ENCODE measurements at regions not wholly inside any gene's neighbourhood (a gene's known extent, or its start where the extent isn't known, plus 50 kb on each side); places are given as distances from the start of the nearest gene placed in this dataset.

DNA sequence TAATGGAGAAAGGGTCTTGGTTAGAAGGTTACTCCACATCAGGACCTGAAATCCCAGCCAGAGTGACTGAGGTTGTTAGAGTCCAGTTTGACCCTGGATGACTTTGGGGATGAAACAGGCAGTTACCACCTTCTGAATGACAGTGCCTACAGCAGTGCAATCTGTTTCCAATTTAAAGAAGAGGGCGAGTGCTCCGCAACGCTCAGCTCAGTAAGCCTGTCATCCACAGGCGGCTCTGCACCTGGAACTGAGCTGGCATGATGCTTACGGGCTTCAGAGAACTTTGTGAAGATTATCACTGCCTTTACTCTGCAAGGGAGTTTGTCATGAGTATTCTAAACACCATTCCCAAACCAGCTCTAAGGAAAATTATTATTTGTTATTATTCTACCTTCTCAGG lies 127.7 kb upstream of the SLC24A5 start:
- no peak overlapping the region for H3K4me3 Mint-ChIP-seq
- H3K27ac Mint-ChIP-seq (ENCODE audit: low read depth): no peak overlapping the region
- H3K9me3 Mint-ChIP-seq: no peaks in the 10 kb centered on the region
- H3K4me1 Mint-ChIP-seq: no peaks in the 10 kb centered on the region
- H3K27me3 Mint-ChIP-seq: no peaks in the 10 kb centered on the region
- no peak for DNase-seq (ENCODE audit: low spot score in 2 of 2)
- no peaks in the 10 kb centered on the region for H3K36me3 Mint-ChIP-seq (ENCODE audit: insufficient read depth)
- ATAC-seq (replicated peaks; ENCODE audit: extremely low read depth, poor library complexity, severe bottlenecking): no peak

DNA sequence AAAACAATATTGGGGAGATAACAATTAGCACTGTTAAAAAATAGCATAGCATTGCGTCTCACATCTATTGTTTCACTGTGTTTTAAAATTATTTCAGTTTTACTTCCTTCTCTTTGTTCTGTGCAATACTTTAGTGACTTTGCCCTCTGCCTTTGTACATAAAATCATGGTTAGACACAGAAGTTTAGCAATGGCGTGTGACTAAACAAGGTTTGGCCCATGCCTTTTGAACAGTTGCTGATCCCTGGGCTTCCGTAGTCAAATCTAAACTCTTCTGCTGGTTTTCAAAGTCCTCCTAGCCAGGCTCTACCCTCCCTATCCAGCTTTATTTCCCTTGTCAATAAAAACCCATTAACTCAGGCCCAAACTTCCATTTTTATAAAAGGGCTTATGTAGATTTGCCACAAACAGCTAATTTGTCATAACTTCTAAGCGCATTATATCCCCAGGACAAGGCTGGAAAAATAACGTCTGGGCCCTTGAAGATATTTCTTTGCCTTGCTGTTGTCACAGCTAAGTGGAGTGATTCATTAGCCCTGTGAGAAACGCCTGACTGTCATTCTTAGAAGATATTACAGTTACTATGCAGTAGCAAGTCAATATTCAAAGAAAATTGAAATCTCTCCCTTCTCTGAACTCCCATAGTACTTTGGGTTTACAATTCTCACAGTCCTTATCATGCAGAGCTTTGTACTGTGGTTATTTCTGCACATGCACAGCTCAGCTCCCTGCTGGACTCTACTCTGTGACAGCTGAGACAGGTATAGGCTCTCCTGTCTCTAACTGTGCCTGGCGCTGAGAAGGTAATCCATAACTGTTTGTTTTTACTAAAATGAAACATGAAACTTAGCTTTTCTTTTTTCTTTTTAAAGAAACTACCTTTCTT lies 123.4 kb upstream of the SLC24A5 start:
- DNase-seq (ENCODE audit: low spot score in 2 of 2) (no peak), ATAC-seq (replicated peaks; ENCODE audit: extremely low read depth, poor library complexity, severe bottlenecking) (no peak)
- Mint-ChIP-seq H3K4me1 (no peaks in the 10 kb centered on the region), H3K4me3 (no peak overlapping the region), H3K27me3 (no peaks in the 10 kb centered on the region), H3K27ac (ENCODE audit: low read depth) (no peak overlapping the region), H3K9me3 (no peaks in the 10 kb centered on the region), H3K36me3 (ENCODE audit: insufficient read depth) (no peaks in the 10 kb centered on the region)

DNA sequence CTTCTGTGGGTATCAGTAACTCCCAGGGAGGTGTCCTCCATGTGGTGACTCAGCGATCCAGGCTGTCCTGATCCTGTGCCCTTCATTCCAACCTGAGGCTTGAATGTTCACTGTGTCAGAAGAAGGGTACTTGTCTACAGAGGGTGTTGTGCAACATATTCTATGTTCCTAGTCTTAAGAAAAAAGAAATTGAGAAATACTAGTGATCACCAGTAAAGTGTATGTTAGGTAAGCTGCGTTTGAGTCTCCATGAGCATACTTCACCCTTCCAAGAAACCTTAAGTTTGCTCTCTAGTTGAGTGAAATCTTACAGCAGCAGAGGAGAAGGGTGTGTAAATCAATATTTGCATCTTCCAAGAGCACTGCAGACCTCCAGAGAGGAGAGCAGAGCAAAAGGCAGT lies 122.2 kb upstream of the SLC24A5 start:
- Mint-ChIP-seq H3K4me3 (no peak overlapping the region), H3K4me1 (no peaks in the 10 kb centered on the region), H3K9me3 (no peaks in the 10 kb centered on the region), H3K36me3 (ENCODE audit: insufficient read depth) (no peaks in the 10 kb centered on the region), H3K27ac (ENCODE audit: low read depth) (no peak overlapping the region), H3K27me3 (no peaks in the 10 kb centered on the region)
- DNase-seq (ENCODE audit: low spot score in 2 of 2): no peak
- no peak for ATAC-seq (replicated peaks; ENCODE audit: extremely low read depth, poor library complexity, severe bottlenecking)

DNA sequence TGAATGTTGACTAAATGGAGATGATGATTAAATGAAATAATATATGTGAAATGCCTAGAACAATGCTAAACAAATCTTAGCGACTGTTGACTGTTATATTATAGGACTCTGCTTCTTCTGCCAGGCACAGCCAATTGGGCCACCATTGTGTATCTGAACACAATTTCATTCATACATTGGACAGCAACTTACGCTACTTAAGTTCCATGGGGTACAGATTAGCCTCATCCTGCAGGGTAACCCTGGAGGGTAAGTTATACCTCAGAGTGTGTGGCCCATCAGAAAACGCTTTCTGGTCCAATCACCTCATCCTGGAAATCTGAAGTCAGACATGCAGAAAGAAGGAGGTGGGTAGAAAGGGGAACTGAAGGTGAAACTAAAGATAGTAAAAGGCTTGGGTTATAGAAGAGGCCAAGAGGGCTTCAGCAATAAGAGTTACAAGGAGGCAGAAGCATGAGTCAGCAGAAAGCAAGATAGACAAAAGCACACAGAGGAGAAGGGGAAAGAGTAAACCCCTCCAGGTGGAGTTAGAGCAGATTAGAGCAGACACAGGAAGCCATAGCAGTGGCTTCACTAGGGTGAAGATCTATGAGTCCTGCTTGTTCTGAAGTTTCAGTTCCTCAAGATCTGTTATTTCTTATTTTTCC lies 119.3 kb upstream of the SLC24A5 start:
- Mint-ChIP-seq H3K27ac (ENCODE audit: low read depth) (no peak overlapping the region), H3K4me1 (no peaks in the 10 kb centered on the region), H3K9me3 (no peaks in the 10 kb centered on the region), H3K27me3 (no peaks in the 10 kb centered on the region), H3K4me3 (no peak overlapping the region), H3K36me3 (ENCODE audit: insufficient read depth) (no peaks in the 10 kb centered on the region)
- DNase-seq (ENCODE audit: low spot score in 2 of 2) (no peak), ATAC-seq (replicated peaks; ENCODE audit: extremely low read depth, poor library complexity, severe bottlenecking) (no peak)

DNA sequence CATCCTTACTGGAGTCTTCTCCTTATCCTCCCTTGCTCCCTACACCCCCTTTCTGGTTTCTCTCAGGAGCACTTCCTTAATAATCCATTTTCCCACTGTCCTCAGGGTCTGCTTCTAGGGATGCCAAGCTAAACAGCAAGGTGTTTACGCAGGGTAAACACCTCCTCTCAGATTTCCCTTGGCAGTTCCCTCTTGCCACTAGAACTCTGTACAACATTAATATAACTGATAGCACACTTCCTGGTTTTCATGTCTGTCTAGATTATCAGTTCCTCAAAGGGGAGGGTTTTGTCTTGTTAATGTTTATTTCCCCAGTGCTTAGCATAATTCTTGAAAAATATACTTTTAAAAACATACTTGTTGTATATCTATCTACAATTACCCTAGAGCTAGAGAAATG lies 118.0 kb upstream of the SLC24A5 start:
- H3K4me3 Mint-ChIP-seq: no peak overlapping the region
- no peaks in the 10 kb centered on the region for H3K27me3 Mint-ChIP-seq
- DNase-seq (ENCODE audit: low spot score in 2 of 2) (no peak), ATAC-seq (replicated peaks; ENCODE audit: extremely low read depth, poor library complexity, severe bottlenecking) (no peak)
- no peaks in the 10 kb centered on the region for H3K4me1 Mint-ChIP-seq
- no peaks in the 10 kb centered on the region for H3K36me3 Mint-ChIP-seq (ENCODE audit: insufficient read depth)
- no peaks in the 10 kb centered on the region for H3K9me3 Mint-ChIP-seq
- no peak overlapping the region for H3K27ac Mint-ChIP-seq (ENCODE audit: low read depth)

DNA sequence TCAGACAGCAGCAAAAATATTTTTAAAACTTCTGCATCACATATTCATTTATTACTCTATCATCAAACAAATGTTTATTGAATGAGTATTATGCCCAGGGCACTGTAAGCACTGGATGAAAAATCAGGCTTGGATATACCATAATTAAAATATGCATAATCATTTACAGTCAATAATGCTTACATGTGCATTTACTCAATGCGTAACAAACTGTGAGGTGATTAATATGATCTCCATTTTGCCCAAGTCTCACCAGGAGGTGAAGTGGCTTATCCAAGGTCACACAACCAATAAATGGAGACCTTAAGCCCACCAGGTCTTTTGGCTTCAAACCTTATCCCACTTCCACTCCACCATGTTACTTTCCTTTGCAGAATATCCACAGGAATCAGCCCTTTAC lies 117.3 kb upstream of the SLC24A5 start:
- H3K27me3 Mint-ChIP-seq: no peaks in the 10 kb centered on the region
- DNase-seq (ENCODE audit: low spot score in 2 of 2): no peak
- H3K27ac Mint-ChIP-seq (ENCODE audit: low read depth): no peak overlapping the region
- H3K4me1 Mint-ChIP-seq: no peaks in the 10 kb centered on the region
- no peak for ATAC-seq (replicated peaks; ENCODE audit: extremely low read depth, poor library complexity, severe bottlenecking)
- H3K4me3 Mint-ChIP-seq: no peak overlapping the region
- H3K9me3 Mint-ChIP-seq: no peaks in the 10 kb centered on the region
- H3K36me3 Mint-ChIP-seq (ENCODE audit: insufficient read depth): no peaks in the 10 kb centered on the region

DNA sequence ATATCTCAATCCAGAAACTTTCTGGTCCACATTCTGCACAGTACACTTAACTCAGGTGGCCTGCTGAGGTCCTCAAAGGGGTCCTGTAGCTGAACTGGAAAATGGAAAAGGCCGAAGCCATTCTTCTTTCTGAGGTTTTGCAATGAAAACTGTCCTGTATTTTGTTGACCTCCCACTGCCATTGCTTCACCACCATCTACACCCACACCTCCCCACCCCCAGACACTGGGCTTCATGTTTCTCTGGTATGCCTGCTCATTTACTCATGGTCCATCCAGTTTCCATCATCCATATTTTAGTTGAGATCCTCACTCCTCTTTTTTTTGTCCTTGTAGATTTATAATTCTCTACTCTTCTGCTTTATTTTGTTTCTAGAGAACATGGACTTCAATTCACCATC lies 115.7 kb upstream of the SLC24A5 start:
- H3K27ac Mint-ChIP-seq (ENCODE audit: low read depth): no peak overlapping the region
- DNase-seq (ENCODE audit: low spot score in 2 of 2): no peak
- no peaks in the 10 kb centered on the region for H3K9me3 Mint-ChIP-seq
- no peak overlapping the region for H3K4me3 Mint-ChIP-seq
- H3K4me1 Mint-ChIP-seq: no peaks in the 10 kb centered on the region
- no peaks in the 10 kb centered on the region for H3K36me3 Mint-ChIP-seq (ENCODE audit: insufficient read depth)
- H3K27me3 Mint-ChIP-seq: no peaks in the 10 kb centered on the region
- no peak for ATAC-seq (replicated peaks; ENCODE audit: extremely low read depth, poor library complexity, severe bottlenecking)

DNA sequence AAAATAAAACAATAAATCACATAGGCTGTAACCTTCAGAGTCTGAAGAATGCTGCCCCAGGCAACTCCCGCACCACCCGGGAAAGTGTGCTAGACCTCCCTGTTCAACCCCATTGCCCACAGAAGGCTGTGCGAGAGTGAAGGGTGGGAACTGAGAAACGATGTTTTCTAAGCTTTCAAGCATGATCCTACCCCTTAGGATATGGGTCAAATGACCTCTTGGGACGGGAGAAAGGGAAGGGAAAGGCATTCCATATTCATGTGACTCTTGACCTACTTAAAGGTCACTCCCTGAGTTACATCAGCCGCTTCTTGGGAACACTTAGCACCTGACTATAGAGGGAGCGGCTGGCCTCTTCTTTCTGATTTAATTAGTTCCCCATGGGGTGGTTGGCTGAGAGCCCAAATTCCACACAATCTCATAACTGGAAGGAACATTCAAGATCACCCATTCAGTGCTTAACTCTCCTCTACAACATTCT lies 114.7 kb upstream of the SLC24A5 start:
- ATAC-seq (replicated peaks; ENCODE audit: extremely low read depth, poor library complexity, severe bottlenecking): no peak
- Mint-ChIP-seq H3K27me3 (no peaks in the 10 kb centered on the region), H3K4me3 (no peak overlapping the region), H3K9me3 (no peaks in the 10 kb centered on the region), H3K27ac (ENCODE audit: low read depth) (no peak overlapping the region), H3K4me1 (no peaks in the 10 kb centered on the region), H3K36me3 (ENCODE audit: insufficient read depth) (no peaks in the 10 kb centered on the region)
- no peak for DNase-seq (ENCODE audit: low spot score in 2 of 2)

DNA sequence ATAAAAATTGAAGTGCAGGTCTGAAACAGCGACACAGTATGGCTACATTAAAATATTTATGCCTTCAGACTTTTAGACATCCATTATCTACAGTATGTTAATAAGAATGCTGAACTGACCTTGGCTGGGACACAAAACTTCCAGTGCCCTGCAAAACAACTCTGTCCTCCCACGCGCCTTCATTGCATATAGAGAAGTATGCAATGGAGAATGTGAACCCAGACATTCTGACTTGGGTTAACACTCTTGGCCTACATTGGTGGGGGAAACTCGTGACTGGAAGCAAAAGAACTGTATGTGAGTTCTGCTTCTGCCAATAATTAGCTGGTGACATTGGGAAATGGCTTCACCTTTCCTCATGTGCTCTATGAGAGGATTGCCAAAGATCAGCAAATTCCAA lies 110.5 kb upstream of the SLC24A5 start:
- H3K36me3 Mint-ChIP-seq (ENCODE audit: insufficient read depth): no peaks in the 10 kb centered on the region
- no peak overlapping the region for H3K4me3 Mint-ChIP-seq
- no peak for ATAC-seq (replicated peaks; ENCODE audit: extremely low read depth, poor library complexity, severe bottlenecking)
- DNase-seq (ENCODE audit: low spot score in 2 of 2): no peak
- H3K27me3 Mint-ChIP-seq: no peaks in the 10 kb centered on the region
- peaks cover 8% of the 10 kb centered on the region for H3K9me3 Mint-ChIP-seq
- no peaks in the 10 kb centered on the region for H3K4me1 Mint-ChIP-seq
- no peak overlapping the region for H3K27ac Mint-ChIP-seq (ENCODE audit: low read depth)

DNA sequence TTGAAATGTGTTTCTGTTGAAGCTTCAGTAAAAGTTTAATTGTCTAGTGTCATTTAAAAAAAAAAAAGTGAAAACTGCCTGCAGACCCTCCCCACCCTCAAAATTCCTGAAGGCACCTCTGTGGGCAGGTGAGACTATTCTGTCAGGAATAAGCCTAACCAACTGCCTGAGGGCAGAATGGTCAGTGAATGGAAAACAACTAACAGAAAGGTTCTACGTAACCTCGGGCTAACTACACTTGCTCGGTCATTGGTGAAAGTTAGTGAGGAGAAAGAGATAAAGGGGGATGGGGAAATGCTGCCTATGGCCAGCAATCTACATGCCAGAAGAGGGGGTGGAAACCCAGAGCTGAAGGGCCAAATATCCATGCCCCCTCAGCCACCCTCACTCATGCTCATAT lies 108.6 kb upstream of the SLC24A5 start:
- Mint-ChIP-seq H3K27ac (ENCODE audit: low read depth) (no peak overlapping the region), H3K4me1 (no peaks in the 10 kb centered on the region), H3K4me3 (no peak overlapping the region), H3K27me3 (no peaks in the 10 kb centered on the region), H3K36me3 (ENCODE audit: insufficient read depth) (no peaks in the 10 kb centered on the region), H3K9me3 (peaks cover 8% of the 10 kb centered on the region)
- DNase-seq (ENCODE audit: low spot score in 2 of 2): no peak
- ATAC-seq (replicated peaks; ENCODE audit: extremely low read depth, poor library complexity, severe bottlenecking): no peak

DNA sequence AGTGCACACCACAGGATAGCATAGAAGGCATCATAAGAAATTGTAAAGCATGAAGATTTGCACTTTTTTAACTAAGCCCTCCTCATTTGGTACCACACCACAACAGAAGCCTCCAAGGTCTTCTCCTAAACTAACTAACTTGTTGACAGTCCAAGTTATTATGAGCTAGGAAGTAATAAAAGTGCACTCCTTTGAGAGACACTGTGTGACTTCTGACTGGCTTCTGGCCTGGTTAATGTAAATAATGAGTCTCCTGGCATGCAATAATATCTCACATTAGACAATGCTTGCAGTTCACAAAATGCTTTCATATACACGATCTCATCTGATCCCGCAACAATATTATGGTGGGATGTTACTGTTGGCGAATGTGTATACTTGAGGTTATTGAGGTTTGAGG lies 103.9 kb upstream of the SLC24A5 start:
- no peaks in the 10 kb centered on the region for H3K36me3 Mint-ChIP-seq (ENCODE audit: insufficient read depth)
- H3K4me1 Mint-ChIP-seq: no peaks in the 10 kb centered on the region
- no peak overlapping the region for H3K4me3 Mint-ChIP-seq
- H3K27me3 Mint-ChIP-seq: no peaks in the 10 kb centered on the region
- DNase-seq (ENCODE audit: low spot score in 2 of 2): no peak
- H3K9me3 Mint-ChIP-seq: peaks cover 15% of the 10 kb centered on the region
- ATAC-seq (replicated peaks; ENCODE audit: extremely low read depth, poor library complexity, severe bottlenecking): no peak
- H3K27ac Mint-ChIP-seq (ENCODE audit: low read depth): no peak overlapping the region

DNA sequence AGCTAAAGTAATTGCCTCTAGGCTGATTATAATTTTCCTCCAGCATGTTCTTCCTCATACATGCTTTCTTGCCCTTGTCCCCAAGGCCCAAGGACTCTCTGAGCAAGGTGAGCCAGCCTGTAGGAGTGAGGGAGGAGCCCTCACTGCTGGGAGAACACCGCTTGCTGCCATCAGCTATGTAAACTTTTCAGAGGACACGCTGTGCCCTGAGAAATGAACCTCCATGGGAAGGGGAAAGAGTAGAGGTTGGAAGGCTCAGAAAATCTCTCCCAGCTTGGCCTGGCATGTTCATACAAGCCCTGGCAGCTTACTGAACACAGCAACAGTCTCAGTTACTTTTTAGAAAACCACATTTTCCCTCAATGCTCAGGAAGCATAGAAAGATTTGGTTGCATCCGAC lies 103.0 kb upstream of the SLC24A5 start:
- Mint-ChIP-seq H3K27me3 (no peaks in the 10 kb centered on the region), H3K4me1 (no peaks in the 10 kb centered on the region), H3K9me3 (peaks cover 13% of the 10 kb centered on the region), H3K36me3 (ENCODE audit: insufficient read depth) (no peaks in the 10 kb centered on the region), H3K27ac (ENCODE audit: low read depth) (no peak overlapping the region), H3K4me3 (no peak overlapping the region)
- DNase-seq (ENCODE audit: low spot score in 2 of 2) (no peak), ATAC-seq (replicated peaks; ENCODE audit: extremely low read depth, poor library complexity, severe bottlenecking) (no peak)

DNA sequence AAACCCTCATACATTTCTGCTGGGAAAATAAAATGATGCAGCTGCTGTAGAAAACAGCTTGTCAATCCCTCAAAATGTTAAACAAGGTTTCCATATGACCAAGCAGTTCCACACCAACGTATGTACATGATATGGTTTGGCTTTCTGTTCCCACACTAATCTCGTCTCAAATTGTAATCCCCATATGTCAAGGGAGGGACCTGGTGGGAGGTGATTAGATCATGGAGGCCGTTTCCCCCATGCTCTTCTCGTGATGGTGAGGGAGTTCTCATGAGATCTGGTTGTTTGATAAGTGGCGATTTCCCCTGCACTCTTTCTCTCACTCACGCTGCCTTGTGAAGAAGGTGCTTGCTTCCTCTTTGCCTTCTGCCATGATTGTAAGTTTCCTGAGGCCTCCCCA lies 100.6 kb upstream of the SLC24A5 start:
- no peaks in the 10 kb centered on the region for H3K27me3 Mint-ChIP-seq
- H3K9me3 Mint-ChIP-seq: peaks cover 6% of the 10 kb centered on the region

More for the DNA sequence above, 100.6 kb upstream of the SLC24A5 start:
- ATAC-seq (replicated peaks; ENCODE audit: extremely low read depth, poor library complexity, severe bottlenecking) (no peak), DNase-seq (ENCODE audit: low spot score in 2 of 2) (no peak)
- H3K36me3 Mint-ChIP-seq (ENCODE audit: insufficient read depth): no peaks in the 10 kb centered on the region
- no peak overlapping the region for H3K27ac Mint-ChIP-seq (ENCODE audit: low read depth)
- H3K4me1 Mint-ChIP-seq: no peaks in the 10 kb centered on the region
- no peak overlapping the region for H3K4me3 Mint-ChIP-seq
